Mesenchymal stem cell (in vitro differentiated cells and primary cell): ENCODE measurements at regions not wholly inside any gene's neighbourhood (a gene's known extent, or its start where the extent isn't known, plus 50 kb on each side); places are given as distances from the start of the nearest gene placed in this dataset.

ENCODE experiments used
- DNase-seq: peaks from one replicate; pipeline ENCODE4 v3.0.0-alpha.2; 2013
- H2AFZ ChIP-seq: one replicate; pipeline ENCODE4 v1.6.1; 2013; ENCODE audit warnings: low read depth, mild to moderate bottlenecking, control low read depth, inconsistent platforms, low read length, moderate library complexity
- H2AK5ac ChIP-seq: 2 replicates; pipeline ENCODE4 v1.6.1; 2013; ENCODE audit warnings: low read length, moderate library complexity, mild to moderate bottlenecking, inconsistent platforms; ENCODE audit not compliant: severe bottlenecking
- H2BK120ac ChIP-seq: one replicate; pipeline ENCODE4 v1.6.1; 2013; ENCODE audit warnings: low read depth, mild to moderate bottlenecking, inconsistent platforms, low read length, moderate library complexity
- H2BK12ac ChIP-seq, 2 experiments: one replicate each; pipeline ENCODE4 v1.6.1; 2013; ENCODE audit warnings: inconsistent platforms in 2 of 2, low read length in 2 of 2, mild to moderate bottlenecking in 2 of 2, moderate library complexity in 2 of 2, control low read depth in 1 of 2
- H2BK15ac ChIP-seq: one replicate; pipeline ENCODE4 v1.6.1; 2013; ENCODE audit warnings: mild to moderate bottlenecking, low read depth, inconsistent platforms; ENCODE audit not compliant: poor library complexity, severe bottlenecking
- H2BK5ac ChIP-seq: 2 replicates; pipeline ENCODE4 v1.6.1; 2013; ENCODE audit warnings: low read depth, mild to moderate bottlenecking, low read length, control low read depth, inconsistent platforms; ENCODE audit not compliant: poor library complexity, severe bottlenecking
- H3K14ac ChIP-seq, 2 experiments: one replicate each; pipeline ENCODE4 v1.6.1; 2013; ENCODE audit warnings: inconsistent platforms in 2 of 2, low read length in 2 of 2, control low read depth in 1 of 2, mild to moderate bottlenecking in 1 of 2, moderate library complexity in 1 of 2
- H3K18ac ChIP-seq, 2 experiments: one replicate each; pipeline ENCODE4 v1.6.1; 2013; ENCODE audit warnings: inconsistent platforms in 2 of 2, low read length in 2 of 2, control low read depth in 1 of 2, low read depth in 1 of 2, mild to moderate bottlenecking in 1 of 2
- H3K23ac ChIP-seq, 2 experiments: one replicate each; pipeline ENCODE4 v1.6.1; 2013; ENCODE audit warnings: inconsistent platforms in 2 of 2, low read length in 2 of 2, mild to moderate bottlenecking in 2 of 2, moderate library complexity in 2 of 2, control low read depth in 1 of 2
- H3K27ac ChIP-seq: 2 replicates; pipeline ENCODE4 v1.5.1; 2013; ENCODE audit warnings: mild to moderate bottlenecking, moderate library complexity, low read length, control low read depth, inconsistent platforms; ENCODE audit not compliant: poor library complexity, severe bottlenecking
- H3K27me3 ChIP-seq, 2 experiments: 2 replicates each; pipeline versions ENCODE4 v1.6.1 to v1.7.0; 2013; ENCODE audit warnings: low read length in 2 of 2, mild to moderate bottlenecking in 2 of 2, moderate library complexity in 2 of 2, control low read depth in 1 of 2, inconsistent platforms in 1 of 2; ENCODE audit not compliant: control insufficient read depth in 1 of 2, insufficient read depth in 1 of 2
- H3K36me3 ChIP-seq, 2 experiments: 2 replicates each; pipeline versions ENCODE4 v1.6.1 to v1.7.0; 2013; ENCODE audit warnings: low read length in 2 of 2, control low read depth in 1 of 2, inconsistent platforms in 1 of 2, low read depth in 1 of 2, mild to moderate bottlenecking in 1 of 2; ENCODE audit not compliant: insufficient read depth in 2 of 2, control insufficient read depth in 1 of 2
- H3K4ac ChIP-seq, 2 experiments: one replicate each; pipeline ENCODE4 v1.6.1; 2013; ENCODE audit warnings: inconsistent platforms in 2 of 2, low read length in 2 of 2, mild to moderate bottlenecking in 2 of 2, moderate library complexity in 2 of 2, control low read depth in 1 of 2, low read depth in 1 of 2
- H3K4me1 ChIP-seq: 2 replicates; pipeline ENCODE4 v1.6.1; 2013; ENCODE audit warnings: low read depth, low read length, control low read depth; ENCODE audit not compliant: control insufficient read depth, insufficient read depth
- H3K4me2 ChIP-seq: 2 replicates; pipeline ENCODE4 v1.6.1; 2013; ENCODE audit warnings: low read length, mild to moderate bottlenecking, inconsistent platforms; ENCODE audit not compliant: poor library complexity, severe bottlenecking
- H3K4me3 ChIP-seq, 2 experiments: 2 replicates each; pipeline versions ENCODE4 v1.5.1 to v1.7.0; 2013; ENCODE audit warnings: low read length in 2 of 2, mild to moderate bottlenecking in 2 of 2, control low read depth in 1 of 2, low read depth in 1 of 2; ENCODE audit not compliant: insufficient read depth in 1 of 2
- H3K79me1 ChIP-seq: replicated peaks from 2 replicates; pipeline ENCODE4 v1.6.1; 2013; ENCODE audit warnings: mild to moderate bottlenecking, control low read depth, low read length, inconsistent platforms; ENCODE audit not compliant: poor library complexity, severe bottlenecking
- H3K9ac ChIP-seq: 2 replicates; pipeline ENCODE4 v1.7.0; 2013; ENCODE audit warnings: mild to moderate bottlenecking, low read length, moderate library complexity
- H3K9me3 ChIP-seq: 2 replicates; pipeline ENCODE4 v1.7.0; 2013; ENCODE audit warnings: mild to moderate bottlenecking, low read length; ENCODE audit not compliant: control insufficient read depth
- H4K8ac ChIP-seq: one replicate; pipeline ENCODE4 v1.6.1; 2013; ENCODE audit warnings: inconsistent platforms, mild to moderate bottlenecking, low read length, moderate library complexity
- H4K91ac ChIP-seq: one replicate; pipeline ENCODE4 v1.6.1; 2013; ENCODE audit warnings: mild to moderate bottlenecking, low read length, inconsistent platforms
- WGBS: methylation state at CpG from one replicate; pipeline ENCODE4 v1.1.7; 2013; ENCODE audit warnings: mixed read lengths; 5-methylcytosine and 5-hydroxymethylcytosine counted together

GRCh38 chr14:104264495-104265265 is 126.3 kb downstream of the KIF26A start:
- Histone ChIP-seq H2AFZ (no peak overlapping the region), H3K14ac (no peak overlapping the region), H2BK5ac (no peak overlapping the region), H3K27me3 (no peaks in the 10 kb centered on the region), H3K9me3 (peaks cover 5% of the 10 kb centered on the region), H2BK12ac (no peak overlapping the region), H4K91ac (no peak overlapping the region), H3K4me2 (no peak overlapping the region), H2BK120ac (no peak overlapping the region), H3K27ac (no peak overlapping the region), H3K36me3 (no peaks in the 10 kb centered on the region), H3K79me1 (no peaks in the 10 kb centered on the region), H4K8ac (no peak overlapping the region), H3K23ac (no peak overlapping the region), H2AK5ac (no peak overlapping the region), H3K9ac (no peak overlapping the region), H3K4ac (no peak overlapping the region), H3K4me3 (no peak overlapping the region), H2BK15ac (no peak overlapping the region), H3K18ac (no peak overlapping the region), H3K4me1 (peaks cover 1% of the 10 kb centered on the region)
- 83% methylated on average over 20 of the region's 20 CpGs for WGBS
- DNase-seq = no peak

GRCh38 chr14:104265918-104266630 is 127.7 kb downstream of the KIF26A start:
- Histone ChIP-seq H4K91ac (no peak overlapping the region), H2AK5ac (no peak overlapping the region), H3K23ac (no peak overlapping the region), H2BK5ac (no peak overlapping the region), H3K18ac (no peak overlapping the region), H2BK12ac (no peak overlapping the region), H3K79me1 (no peaks in the 10 kb centered on the region), H3K4ac (no peak overlapping the region), H4K8ac (no peak overlapping the region), H3K14ac (no peak overlapping the region), H3K36me3 (no peaks in the 10 kb centered on the region), H2BK15ac (no peak overlapping the region), H3K27ac (no peak overlapping the region), H2AFZ (no peak overlapping the region), H3K9me3 (peaks cover 5% of the 10 kb centered on the region), H3K4me3 (no peak overlapping the region), H3K4me2 (no peak overlapping the region), H3K9ac (no peak overlapping the region), H3K27me3 (no peaks in the 10 kb centered on the region), H2BK120ac (no peak overlapping the region), H3K4me1 (peaks cover 1% of the 10 kb centered on the region)
- DNase-seq = no peak
- WGBS = 56% methylated on average over 19 of the region's 21 CpGs

- no peak for DNase-seq
- Histone ChIP-seq H3K9me3 (no peaks in the 10 kb centered on the region), H4K91ac (peak overlapping the region; percentile 75), H3K27ac (no peak overlapping the region), H2AK5ac (no peak overlapping the region), H2AFZ (no peak overlapping the region), H3K9ac (no peak overlapping the region), H2BK15ac (no peak overlapping the region), H3K4me1 (peaks cover 1% of the 10 kb centered on the region), H3K79me1 (no peaks in the 10 kb centered on the region), H2BK12ac (no peak overlapping the region), H3K4ac (no peak overlapping the region), H4K8ac (no peak overlapping the region), H2BK5ac (no peak overlapping the region), H3K36me3 (no peaks in the 10 kb centered on the region), H3K14ac (peak overlapping the region in 1 of 2 experiments; percentile 65), H3K23ac (no peak overlapping the region), H3K18ac (no peak overlapping the region), H2BK120ac (no peak overlapping the region), H3K4me2 (no peak overlapping the region), H3K27me3 (no peaks in the 10 kb centered on the region), H3K4me3 (no peak overlapping the region)
- WGBS = 76% methylated on average over 29 of the region's 29 CpGs
These were observed 128.5 kb downstream of the KIF26A start for GRCh38 chr14:104266631-104267575.
